ENCODE measurements at regions not wholly inside any gene's neighbourhood (a gene's known extent, or its start where the extent isn't known, plus 50 kb on each side); places are given as distances from the start of the nearest gene placed in this dataset.

DNA sequence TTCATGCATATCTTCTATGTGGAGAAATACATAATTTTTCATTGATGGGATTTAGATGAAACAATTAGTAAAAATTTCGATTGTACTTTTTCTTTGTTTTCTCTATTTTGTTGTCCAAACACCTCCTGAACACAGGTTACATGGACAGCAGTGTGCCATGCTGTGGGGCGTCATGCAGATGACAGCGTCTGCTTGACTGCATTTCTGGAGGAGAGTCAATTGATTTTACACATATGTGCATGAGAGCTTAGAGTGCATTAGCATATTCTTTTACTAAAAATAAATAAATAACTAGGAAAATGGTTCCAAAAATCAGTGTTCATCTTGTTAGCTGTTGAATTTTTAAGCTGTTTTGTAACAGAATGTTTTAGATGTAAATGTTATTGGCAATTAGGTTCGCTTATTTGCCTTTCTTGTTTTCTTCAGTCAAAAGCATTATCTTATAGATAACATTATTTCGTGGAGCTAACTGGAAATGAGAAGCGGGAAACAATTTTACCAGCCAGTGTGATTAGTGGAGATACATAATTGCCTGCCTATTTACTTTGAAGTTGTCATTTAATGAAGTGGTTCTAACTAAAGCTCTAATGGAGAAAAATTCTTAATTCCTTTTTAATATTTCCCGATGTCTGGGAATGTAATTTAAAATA is 82.7 kb upstream of the VGLL3 start:
- Histone ChIP-seq H3F3A (replicated peaks; ENCODE audit: low read depth) (no peaks in the 10 kb centered on the region), H3K27me3 (ENCODE audit: insufficient read depth) (no peaks in the 10 kb centered on the region), H3K9me2 (ENCODE audit: insufficient read depth) (no peaks in the 10 kb centered on the region), H3K36me3 (ENCODE audit: insufficient read depth) (no peaks in the 10 kb centered on the region), H3K4me1 (ENCODE audit: insufficient read depth) (no peaks in the 10 kb centered on the region), H4K20me1 (replicated peaks; ENCODE audit: insufficient read depth) (no peaks in the 10 kb centered on the region), H3K79me2 (replicated peaks; ENCODE audit: insufficient read depth) (no peaks in the 10 kb centered on the region), H3K4me2 (no peak overlapping the region), H2AFZ (no peak overlapping the region), H3K27ac (ENCODE audit: low read depth) (no peak overlapping the region), H3K4me3 (no peak overlapping the region)
- Mint-ChIP-seq H3K4me3 (no peak overlapping the region), H3K36me3 (ENCODE audit: low read depth) (no peaks in the 10 kb centered on the region), H3K4me1 (no peaks in the 10 kb centered on the region; the same call in 1 of the 3 replicates), H3K27ac (no peak overlapping the region), H3K9me3 (no peaks in the 10 kb centered on the region), H3K27me3 (ENCODE audit: insufficient read depth, low read depth, poor library complexity) (no peaks in the 10 kb centered on the region)
- DNase-seq (ENCODE audit: low spot score) (no peak), ATAC-seq (no peak)
- TF ChIP-seq EZH2 (IDR thresholded peaks at IDR 0.05; ENCODE audit: low read depth, unreplicated experiment): no peak
- TF ChIP-seq CREB1 (CRISPR knock-in tag; IDR thresholded peaks at IDR 0.05; ENCODE audit: low read depth): no peak
- TF ChIP-seq STAT1 (IDR thresholded peaks at IDR 0.05; ENCODE audit: unreplicated experiment): no peak
- TF ChIP-seq, protein P1, sequence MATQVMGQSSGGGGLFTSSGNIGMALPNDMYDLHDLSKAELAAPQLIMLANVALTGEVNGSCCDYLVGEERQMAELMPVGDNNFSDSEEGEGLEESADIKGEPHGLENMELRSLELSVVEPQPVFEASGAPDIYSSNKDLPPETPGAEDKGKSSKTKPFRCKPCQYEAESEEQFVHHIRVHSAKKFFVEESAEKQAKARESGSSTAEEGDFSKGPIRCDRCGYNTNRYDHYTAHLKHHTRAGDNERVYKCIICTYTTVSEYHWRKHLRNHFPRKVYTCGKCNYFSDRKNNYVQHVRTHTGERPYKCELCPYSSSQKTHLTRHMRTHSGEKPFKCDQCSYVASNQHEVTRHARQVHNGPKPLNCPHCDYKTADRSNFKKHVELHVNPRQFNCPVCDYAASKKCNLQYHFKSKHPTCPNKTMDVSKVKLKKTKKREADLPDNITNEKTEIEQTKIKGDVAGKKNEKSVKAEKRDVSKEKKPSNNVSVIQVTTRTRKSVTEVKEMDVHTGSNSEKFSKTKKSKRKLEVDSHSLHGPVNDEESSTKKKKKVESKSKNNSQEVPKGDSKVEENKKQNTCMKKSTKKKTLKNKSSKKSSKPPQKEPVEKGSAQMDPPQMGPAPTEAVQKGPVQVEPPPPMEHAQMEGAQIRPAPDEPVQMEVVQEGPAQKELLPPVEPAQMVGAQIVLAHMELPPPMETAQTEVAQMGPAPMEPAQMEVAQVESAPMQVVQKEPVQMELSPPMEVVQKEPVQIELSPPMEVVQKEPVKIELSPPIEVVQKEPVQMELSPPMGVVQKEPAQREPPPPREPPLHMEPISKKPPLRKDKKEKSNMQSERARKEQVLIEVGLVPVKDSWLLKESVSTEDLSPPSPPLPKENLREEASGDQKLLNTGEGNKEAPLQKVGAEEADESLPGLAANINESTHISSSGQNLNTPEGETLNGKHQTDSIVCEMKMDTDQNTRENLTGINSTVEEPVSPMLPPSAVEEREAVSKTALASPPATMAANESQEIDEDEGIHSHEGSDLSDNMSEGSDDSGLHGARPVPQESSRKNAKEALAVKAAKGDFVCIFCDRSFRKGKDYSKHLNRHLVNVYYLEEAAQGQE (IDR thresholded peaks at IDR 0.05; ENCODE audit: unreplicated experiment): no peak
- TF ChIP-seq ZNF331 (CRISPR knock-in tag; IDR thresholded peaks at IDR 0.05; ENCODE audit: low read depth): no peak
- TF ChIP-seq, protein P2, sequence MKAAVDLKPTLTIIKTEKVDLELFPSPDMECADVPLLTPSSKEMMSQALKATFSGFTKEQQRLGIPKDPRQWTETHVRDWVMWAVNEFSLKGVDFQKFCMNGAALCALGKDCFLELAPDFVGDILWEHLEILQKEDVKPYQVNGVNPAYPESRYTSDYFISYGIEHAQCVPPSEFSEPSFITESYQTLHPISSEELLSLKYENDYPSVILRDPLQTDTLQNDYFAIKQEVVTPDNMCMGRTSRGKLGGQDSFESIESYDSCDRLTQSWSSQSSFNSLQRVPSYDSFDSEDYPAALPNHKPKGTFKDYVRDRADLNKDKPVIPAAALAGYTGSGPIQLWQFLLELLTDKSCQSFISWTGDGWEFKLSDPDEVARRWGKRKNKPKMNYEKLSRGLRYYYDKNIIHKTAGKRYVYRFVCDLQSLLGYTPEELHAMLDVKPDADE (IDR thresholded peaks at IDR 0.05): no peak
- TF ChIP-seq EZH2phosphoT487 (IDR thresholded peaks at IDR 0.05; ENCODE audit: unreplicated experiment): no peak
- TF ChIP-seq NANOG (IDR thresholded peaks at IDR 0.05; ENCODE audit: borderline replicate concordance): no peak
- TF ChIP-seq POLR2AphosphoS5 (IDR thresholded peaks at IDR 0.05; ENCODE audit: low read depth): no peak
- no peak for TF ChIP-seq ZNF114 (CRISPR knock-in tag; IDR thresholded peaks at IDR 0.05)
- TF ChIP-seq JUNB (IDR thresholded peaks at IDR 0.05; ENCODE audit: unreplicated experiment): no peak
- TF ChIP-seq, protein P3, sequence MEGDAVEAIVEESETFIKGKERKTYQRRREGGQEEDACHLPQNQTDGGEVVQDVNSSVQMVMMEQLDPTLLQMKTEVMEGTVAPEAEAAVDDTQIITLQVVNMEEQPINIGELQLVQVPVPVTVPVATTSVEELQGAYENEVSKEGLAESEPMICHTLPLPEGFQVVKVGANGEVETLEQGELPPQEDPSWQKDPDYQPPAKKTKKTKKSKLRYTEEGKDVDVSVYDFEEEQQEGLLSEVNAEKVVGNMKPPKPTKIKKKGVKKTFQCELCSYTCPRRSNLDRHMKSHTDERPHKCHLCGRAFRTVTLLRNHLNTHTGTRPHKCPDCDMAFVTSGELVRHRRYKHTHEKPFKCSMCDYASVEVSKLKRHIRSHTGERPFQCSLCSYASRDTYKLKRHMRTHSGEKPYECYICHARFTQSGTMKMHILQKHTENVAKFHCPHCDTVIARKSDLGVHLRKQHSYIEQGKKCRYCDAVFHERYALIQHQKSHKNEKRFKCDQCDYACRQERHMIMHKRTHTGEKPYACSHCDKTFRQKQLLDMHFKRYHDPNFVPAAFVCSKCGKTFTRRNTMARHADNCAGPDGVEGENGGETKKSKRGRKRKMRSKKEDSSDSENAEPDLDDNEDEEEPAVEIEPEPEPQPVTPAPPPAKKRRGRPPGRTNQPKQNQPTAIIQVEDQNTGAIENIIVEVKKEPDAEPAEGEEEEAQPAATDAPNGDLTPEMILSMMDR (conservative IDR thresholded peaks at IDR 0.05; ENCODE audit: low read depth in 2 of 2): no peak
- TF ChIP-seq, protein P4, sequence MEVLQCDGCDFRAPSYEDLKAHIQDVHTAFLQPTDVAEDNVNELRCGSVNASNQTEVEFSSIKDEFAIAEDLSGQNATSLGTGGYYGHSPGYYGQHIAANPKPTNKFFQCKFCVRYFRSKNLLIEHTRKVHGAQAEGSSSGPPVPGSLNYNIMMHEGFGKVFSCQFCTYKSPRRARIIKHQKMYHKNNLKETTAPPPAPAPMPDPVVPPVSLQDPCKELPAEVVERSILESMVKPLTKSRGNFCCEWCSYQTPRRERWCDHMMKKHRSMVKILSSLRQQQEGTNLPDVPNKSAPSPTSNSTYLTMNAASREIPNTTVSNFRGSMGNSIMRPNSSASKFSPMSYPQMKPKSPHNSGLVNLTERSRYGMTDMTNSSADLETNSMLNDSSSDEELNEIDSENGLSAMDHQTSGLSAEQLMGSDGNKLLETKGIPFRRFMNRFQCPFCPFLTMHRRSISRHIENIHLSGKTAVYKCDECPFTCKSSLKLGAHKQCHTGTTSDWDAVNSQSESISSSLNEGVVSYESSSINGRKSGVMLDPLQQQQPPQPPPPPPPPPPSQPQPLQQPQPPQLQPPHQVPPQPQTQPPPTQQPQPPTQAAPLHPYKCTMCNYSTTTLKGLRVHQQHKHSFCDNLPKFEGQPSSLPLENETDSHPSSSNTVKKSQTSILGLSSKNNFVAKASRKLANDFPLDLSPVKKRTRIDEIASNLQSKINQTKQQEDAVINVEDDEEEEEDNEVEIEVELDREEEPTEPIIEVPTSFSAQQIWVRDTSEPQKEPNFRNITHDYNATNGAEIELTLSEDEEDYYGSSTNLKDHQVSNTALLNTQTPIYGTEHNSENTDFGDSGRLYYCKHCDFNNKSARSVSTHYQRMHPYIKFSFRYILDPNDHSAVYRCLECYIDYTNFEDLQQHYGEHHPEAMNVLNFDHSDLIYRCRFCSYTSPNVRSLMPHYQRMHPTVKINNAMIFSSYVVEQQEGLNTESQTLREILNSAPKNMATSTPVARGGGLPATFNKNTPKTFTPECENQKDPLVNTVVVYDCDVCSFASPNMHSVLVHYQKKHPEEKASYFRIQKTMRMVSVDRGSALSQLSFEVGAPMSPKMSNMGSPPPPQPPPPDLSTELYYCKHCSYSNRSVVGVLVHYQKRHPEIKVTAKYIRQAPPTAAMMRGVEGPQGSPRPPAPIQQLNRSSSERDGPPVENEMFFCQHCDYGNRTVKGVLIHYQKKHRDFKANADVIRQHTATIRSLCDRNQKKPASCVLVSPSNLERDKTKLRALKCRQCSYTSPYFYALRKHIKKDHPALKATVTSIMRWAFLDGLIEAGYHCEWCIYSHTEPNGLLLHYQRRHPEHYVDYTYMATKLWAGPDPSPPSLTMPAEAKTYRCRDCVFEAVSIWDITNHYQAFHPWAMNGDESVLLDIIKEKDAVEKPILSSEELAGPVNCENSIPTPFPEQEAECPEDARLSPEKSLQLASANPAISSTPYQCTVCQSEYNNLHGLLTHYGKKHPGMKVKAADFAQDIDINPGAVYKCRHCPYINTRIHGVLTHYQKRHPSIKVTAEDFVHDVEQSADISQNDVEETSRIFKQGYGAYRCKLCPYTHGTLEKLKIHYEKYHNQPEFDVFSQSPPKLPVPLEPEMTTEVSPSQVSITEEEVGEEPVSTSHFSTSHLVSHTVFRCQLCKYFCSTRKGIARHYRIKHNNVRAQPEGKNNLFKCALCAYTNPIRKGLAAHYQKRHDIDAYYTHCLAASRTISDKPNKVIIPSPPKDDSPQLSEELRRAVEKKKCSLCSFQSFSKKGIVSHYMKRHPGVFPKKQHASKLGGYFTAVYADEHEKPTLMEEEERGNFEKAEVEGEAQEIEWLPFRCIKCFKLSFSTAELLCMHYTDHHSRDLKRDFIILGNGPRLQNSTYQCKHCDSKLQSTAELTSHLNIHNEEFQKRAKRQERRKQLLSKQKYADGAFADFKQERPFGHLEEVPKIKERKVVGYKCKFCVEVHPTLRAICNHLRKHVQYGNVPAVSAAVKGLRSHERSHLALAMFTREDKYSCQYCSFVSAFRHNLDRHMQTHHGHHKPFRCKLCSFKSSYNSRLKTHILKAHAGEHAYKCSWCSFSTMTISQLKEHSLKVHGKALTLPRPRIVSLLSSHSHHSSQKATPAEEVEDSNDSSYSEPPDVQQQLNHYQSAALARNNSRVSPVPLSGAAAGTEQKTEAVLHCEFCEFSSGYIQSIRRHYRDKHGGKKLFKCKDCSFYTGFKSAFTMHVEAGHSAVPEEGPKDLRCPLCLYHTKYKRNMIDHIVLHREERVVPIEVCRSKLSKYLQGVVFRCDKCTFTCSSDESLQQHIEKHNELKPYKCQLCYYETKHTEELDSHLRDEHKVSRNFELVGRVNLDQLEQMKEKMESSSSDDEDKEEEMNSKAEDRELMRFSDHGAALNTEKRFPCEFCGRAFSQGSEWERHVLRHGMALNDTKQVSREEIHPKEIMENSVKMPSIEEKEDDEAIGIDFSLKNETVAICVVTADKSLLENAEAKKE (CRISPR knock-in tag; IDR thresholded peaks at IDR 0.05): no peak
